HS-5 (cell line): ENCODE measurements at regions not wholly inside any gene's neighbourhood (a gene's known extent, or its start where the extent isn't known, plus 50 kb on each side); places are given as distances from the start of the nearest gene placed in this dataset.

Experiments used
- DNase-seq: peaks from one replicate; pipeline ENCODE4 v3.0.0-alpha.2; 2012; ENCODE audit warnings: low read depth

- DNase-seq: peak; percentile 15
Observed at GRCh38 chr5:124059200-124059599, 547.2 kb downstream of the CSNK1G3 start.

GRCh38 chr5:124057724-124058231, 545.8 kb downstream of the CSNK1G3 start:
- no peak for DNase-seq

GRCh38 chr5:124056991-124057723, 545.2 kb downstream of the CSNK1G3 start:
- DNase-seq: no peak

- no peak for DNase-seq
Observed at GRCh38 chr5:124056326-124056990, 544.5 kb downstream of the CSNK1G3 start.

- no peak for DNase-seq
Observed at GRCh38 chr5:124055751-124056150, 543.8 kb downstream of the CSNK1G3 start.

GRCh38 chr5:124054564-124054963, 542.6 kb downstream of the CSNK1G3 start:
- DNase-seq: no peak

- DNase-seq: no peak
Observed at GRCh38 chr5:124053340-124053739, 541.4 kb downstream of the CSNK1G3 start.

- no peak for DNase-seq
Observed at GRCh38 chr5:124052201-124052600, 540.2 kb downstream of the CSNK1G3 start.

- DNase-seq: no peak
Observed at GRCh38 chr5:124050120-124050770, 538.3 kb downstream of the CSNK1G3 start.

GRCh38 chr5:124045412-124045811, 533.4 kb downstream of the CSNK1G3 start:
- no peak for DNase-seq

- no peak for DNase-seq
Observed at GRCh38 chr5:124044613-124045012, 532.6 kb downstream of the CSNK1G3 start.

- DNase-seq: no peak
Observed at GRCh38 chr5:124043456-124043855, 531.5 kb downstream of the CSNK1G3 start.

- no peak for DNase-seq
Observed at GRCh38 chr5:124040799-124041198, 528.8 kb downstream of the CSNK1G3 start.

GRCh38 chr5:124039410-124039809, 527.4 kb downstream of the CSNK1G3 start:
- DNase-seq: no peak

- no peak for DNase-seq
Observed at GRCh38 chr5:124036786-124037185, 524.8 kb downstream of the CSNK1G3 start.

GRCh38 chr5:124034963-124035362, 523.0 kb downstream of the CSNK1G3 start:
- no peak for DNase-seq

GRCh38 chr5:124034083-124034700, 522.2 kb downstream of the CSNK1G3 start:
- no peak for DNase-seq

- DNase-seq: no peak
Observed at GRCh38 chr5:124030043-124030491, 518.1 kb downstream of the CSNK1G3 start.

- DNase-seq: no peak
Observed at GRCh38 chr5:124027441-124027840, 515.5 kb downstream of the CSNK1G3 start.

- DNase-seq: no peak
Observed at GRCh38 chr5:124025306-124025845, 513.4 kb downstream of the CSNK1G3 start.

GRCh38 chr5:124022966-124023365, 511.0 kb downstream of the CSNK1G3 start:
- DNase-seq: no peak

- no peak for DNase-seq
Observed at GRCh38 chr5:124021776-124022175, 509.8 kb downstream of the CSNK1G3 start.
